ENCODE measurements at regions not wholly inside any gene's neighbourhood (a gene's known extent, or its start where the extent isn't known, plus 50 kb on each side); places are given as distances from the start of the nearest gene placed in this dataset.

DNA sequence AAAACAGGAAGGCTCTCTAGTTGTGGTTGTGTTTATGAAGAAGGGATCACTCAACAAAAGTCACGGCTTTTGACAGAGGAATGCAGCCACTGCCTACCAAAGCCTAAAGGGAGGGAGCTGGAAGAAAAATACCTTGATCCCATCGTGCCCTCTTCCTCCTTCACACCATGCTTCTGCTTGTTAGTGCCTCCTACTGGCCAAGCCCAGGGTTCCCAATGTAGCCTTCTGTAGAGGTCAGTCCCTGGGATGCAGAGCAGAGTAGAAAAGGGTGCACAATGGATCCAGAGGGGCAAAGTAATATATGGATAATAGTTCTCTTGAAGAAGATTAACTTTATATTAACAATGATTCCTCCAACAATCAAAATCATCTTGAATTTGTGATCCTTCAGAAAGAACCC, 293.5 kb upstream of the FERMT1 start:
- DNase-seq (ENCODE audit: low read depth), result no peak
- H3K4me3 ChIP-seq (ENCODE audit: low read depth, low read length), result no peak overlapping the region
- TF ChIP-seq, protein P1, sequence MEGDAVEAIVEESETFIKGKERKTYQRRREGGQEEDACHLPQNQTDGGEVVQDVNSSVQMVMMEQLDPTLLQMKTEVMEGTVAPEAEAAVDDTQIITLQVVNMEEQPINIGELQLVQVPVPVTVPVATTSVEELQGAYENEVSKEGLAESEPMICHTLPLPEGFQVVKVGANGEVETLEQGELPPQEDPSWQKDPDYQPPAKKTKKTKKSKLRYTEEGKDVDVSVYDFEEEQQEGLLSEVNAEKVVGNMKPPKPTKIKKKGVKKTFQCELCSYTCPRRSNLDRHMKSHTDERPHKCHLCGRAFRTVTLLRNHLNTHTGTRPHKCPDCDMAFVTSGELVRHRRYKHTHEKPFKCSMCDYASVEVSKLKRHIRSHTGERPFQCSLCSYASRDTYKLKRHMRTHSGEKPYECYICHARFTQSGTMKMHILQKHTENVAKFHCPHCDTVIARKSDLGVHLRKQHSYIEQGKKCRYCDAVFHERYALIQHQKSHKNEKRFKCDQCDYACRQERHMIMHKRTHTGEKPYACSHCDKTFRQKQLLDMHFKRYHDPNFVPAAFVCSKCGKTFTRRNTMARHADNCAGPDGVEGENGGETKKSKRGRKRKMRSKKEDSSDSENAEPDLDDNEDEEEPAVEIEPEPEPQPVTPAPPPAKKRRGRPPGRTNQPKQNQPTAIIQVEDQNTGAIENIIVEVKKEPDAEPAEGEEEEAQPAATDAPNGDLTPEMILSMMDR (IDR thresholded peaks at IDR 0.05; ENCODE audit: control insufficient read depth, extremely low read depth, insufficient read depth), result 0 out of 2 replicates have a peak, but pooled peaks have one; percentile 16

DNA sequence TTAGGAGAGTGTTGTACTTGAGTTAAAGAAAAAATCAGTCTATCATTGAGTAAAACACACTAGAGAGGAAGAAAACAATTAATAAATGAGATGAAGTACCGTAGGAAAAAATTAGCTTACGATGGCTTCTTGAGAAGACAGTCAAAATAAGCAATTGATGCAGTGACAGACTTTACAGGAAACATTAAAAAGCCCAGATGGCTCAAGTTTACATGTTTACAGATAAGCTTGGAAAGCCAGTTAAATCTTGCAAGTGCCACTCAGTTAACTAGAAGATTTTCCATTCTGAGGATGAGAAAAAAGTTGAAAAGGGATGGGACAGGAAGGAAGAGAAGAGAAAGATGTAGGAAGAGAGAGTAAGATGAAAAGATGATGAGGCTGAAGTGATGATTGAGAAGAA, 288.8 kb upstream of the FERMT1 start:
- no peak overlapping the region for H3K4me3 ChIP-seq (ENCODE audit: low read depth, low read length)
- DNase-seq (ENCODE audit: low read depth), result no peak
- TF ChIP-seq, protein P1 (IDR thresholded peaks at IDR 0.05; ENCODE audit: control insufficient read depth, extremely low read depth, insufficient read depth), result no peak

DNA sequence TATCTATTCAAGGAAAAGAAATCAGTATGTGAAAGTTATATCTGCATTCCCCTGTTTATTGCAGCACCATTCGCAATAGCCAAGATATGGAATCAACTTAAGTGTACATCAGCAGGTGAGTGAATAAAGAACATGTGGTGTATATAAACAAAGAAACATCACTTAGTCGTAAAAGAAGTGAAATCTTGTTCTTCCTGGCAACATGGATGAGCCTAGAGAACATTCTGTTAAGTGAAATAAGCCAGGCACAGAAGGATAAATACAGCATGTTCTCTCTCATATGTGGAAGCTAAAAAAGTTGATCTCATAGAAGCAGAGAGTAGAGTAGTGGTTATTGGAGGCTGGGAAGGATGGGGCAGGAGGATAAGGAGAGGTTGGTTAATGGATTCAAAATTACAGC, 287.9 kb upstream of the FERMT1 start:
- H3K4me3 ChIP-seq (ENCODE audit: low read depth, low read length), result no peak overlapping the region
- TF ChIP-seq, protein P1 (IDR thresholded peaks at IDR 0.05; ENCODE audit: control insufficient read depth, extremely low read depth, insufficient read depth), result no peak
- DNase-seq (ENCODE audit: low read depth), result no peak

DNA sequence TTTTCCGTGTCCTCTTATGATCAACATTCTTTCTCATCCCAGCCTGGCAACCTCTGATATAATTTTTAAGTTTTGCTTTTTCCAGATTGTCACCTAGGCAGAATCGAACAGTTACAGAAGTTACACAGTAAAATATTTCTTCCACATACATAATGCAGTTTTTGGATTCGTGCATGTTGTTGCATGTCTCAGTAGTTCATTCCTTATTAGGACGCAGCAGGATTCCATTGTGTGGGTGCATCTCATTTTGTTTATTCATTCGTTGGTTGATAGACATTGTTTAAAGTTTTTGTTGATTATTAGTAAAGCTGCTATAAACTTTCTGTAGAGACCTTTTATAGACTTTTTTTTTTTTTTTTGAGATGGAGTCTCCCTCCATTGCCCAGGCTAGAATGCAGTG, 284.3 kb upstream of the FERMT1 start:
- DNase-seq (ENCODE audit: low read depth), result no peak
- TF ChIP-seq, protein P1 (IDR thresholded peaks at IDR 0.05; ENCODE audit: control insufficient read depth, extremely low read depth, insufficient read depth), result no peak
- no peak overlapping the region for H3K4me3 ChIP-seq (ENCODE audit: low read depth, low read length)

DNA sequence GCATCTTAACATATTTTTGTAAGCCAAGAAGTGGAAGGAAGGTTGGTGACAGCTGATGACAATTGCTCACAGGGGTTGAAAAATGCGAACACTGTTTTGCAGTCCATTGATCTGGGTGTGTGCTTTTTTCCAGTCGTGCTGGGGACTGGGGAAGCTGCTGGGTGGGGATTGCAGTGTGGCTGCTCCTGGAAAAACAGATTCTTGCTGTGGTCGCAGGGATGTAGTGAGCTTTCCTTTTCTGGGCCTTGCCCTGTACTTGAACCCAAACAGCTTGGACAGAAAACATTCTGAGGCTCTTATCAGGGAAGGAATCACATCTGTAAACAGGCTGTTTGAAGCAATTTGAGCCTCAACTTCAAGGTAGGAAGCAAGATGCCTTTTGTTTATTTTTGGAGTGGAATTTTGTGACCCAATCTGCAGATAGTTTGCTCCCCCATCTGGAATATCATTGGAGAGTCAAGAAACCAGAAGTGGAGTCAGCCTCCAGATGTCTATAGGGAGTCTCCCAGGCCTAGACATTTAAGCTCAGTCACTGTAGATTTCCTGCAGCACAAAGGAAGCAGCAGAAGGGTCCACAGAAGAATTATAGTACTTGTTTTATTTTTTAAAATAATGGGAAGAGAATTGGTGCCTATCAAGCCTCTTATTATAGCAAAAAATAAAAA, 279.2 kb upstream of the FERMT1 start:
- no peak overlapping the region for H3K4me3 ChIP-seq (ENCODE audit: low read depth, low read length)
- TF ChIP-seq, protein P1 (IDR thresholded peaks at IDR 0.05; ENCODE audit: control insufficient read depth, extremely low read depth, insufficient read depth), result no peak
- DNase-seq (ENCODE audit: low read depth), result no peak

DNA sequence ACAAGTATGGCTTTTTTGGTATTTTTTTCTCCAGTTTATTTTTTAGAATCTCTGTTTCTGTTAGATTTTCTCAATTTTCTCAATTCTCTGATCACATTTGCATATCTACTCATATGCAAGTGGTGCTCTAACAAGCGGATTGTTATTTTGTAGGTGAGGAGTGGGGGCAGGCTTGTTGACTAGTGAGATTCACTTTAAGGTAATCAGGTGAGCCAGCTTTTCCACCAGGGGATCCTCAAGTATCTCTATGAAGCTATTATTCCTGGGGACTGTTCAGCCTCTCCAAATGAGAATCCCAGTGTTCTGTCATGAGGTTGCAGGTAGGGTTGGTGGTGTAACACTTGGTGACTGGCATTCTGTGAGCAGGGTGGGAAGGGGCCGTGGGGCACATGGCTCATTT, 274.3 kb upstream of the FERMT1 start:
- H3K4me3 ChIP-seq (ENCODE audit: low read depth, low read length), result no peak overlapping the region
- TF ChIP-seq, protein P1 (IDR thresholded peaks at IDR 0.05; ENCODE audit: control insufficient read depth, extremely low read depth, insufficient read depth), result no peak
- no peak for DNase-seq (ENCODE audit: low read depth)

DNA sequence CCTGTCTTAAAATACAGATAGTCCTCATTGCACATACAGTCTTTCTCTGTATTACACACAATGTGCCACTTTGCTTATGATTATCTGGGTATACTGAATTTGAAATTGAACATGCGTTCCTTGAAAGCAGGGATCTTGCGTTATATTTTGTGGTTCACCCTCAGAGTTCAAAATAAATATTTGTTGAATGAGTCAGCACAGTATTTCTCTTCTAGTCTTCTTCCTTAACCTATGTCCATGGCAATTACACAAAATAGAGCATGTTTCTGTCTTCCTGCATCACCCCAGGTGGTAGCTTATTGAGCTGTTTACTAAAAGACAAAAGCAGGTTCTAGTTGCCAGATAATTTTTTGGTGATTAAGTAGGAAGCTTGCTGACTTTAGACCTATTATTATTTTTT, 272.9 kb upstream of the FERMT1 start:
- TF ChIP-seq, protein P1 (IDR thresholded peaks at IDR 0.05; ENCODE audit: control insufficient read depth, extremely low read depth, insufficient read depth), result no peak
- H3K4me3 ChIP-seq (ENCODE audit: low read depth, low read length), result no peak overlapping the region
- no peak for DNase-seq (ENCODE audit: low read depth)

Data from LNCaP clone FGC (cell line).